ENCODE measurements at regions not wholly inside any gene's neighbourhood (a gene's known extent, or its start where the extent isn't known, plus 50 kb on each side); places are given as distances from the start of the nearest gene placed in this dataset.

DNA sequence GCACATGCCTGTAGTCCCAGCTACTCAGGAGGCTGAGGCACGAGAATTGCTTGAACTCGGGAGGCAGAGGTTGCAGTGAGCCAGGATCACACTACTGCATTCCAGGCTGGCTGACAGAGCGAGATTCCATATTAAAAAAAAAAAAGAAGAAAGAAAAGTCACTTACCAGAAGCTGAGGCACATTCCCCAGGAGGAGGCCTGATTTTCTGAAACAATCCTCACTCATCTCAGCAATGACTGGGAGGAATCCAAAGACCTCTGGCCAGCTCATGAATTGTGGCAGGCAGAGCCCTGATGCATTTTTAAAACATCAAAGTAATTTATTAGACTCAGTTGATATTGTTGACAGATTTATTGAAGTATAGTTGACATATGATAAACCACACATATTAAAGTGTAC is 206.3 kb downstream of the FOXO1 start:
- TF ChIP-seq REST (IDR thresholded peaks at IDR 0.05; ENCODE audit: unreplicated experiment) (no peak), POLR2AphosphoS5 (IDR thresholded peaks at IDR 0.05; ENCODE audit: low read depth) (no peak), CREB1 (CRISPR knock-in tag; IDR thresholded peaks at IDR 0.05; ENCODE audit: low read depth) (no peak), EZH2phosphoT487 (IDR thresholded peaks at IDR 0.05; ENCODE audit: unreplicated experiment) (no peak), EZH2 (IDR thresholded peaks at IDR 0.05; ENCODE audit: low read depth, unreplicated experiment) (no peak), JUNB (IDR thresholded peaks at IDR 0.05; ENCODE audit: unreplicated experiment) (no peak), ETS1 (IDR thresholded peaks at IDR 0.05) (no peak), ZNF331 (CRISPR knock-in tag; IDR thresholded peaks at IDR 0.05; ENCODE audit: low read depth) (no peak), ZNF114 (CRISPR knock-in tag; IDR thresholded peaks at IDR 0.05) (no peak), NANOG (IDR thresholded peaks at IDR 0.05; ENCODE audit: borderline replicate concordance) (no peak), STAT1 (IDR thresholded peaks at IDR 0.05; ENCODE audit: unreplicated experiment) (no peak)
- TF ChIP-seq, protein P1, sequence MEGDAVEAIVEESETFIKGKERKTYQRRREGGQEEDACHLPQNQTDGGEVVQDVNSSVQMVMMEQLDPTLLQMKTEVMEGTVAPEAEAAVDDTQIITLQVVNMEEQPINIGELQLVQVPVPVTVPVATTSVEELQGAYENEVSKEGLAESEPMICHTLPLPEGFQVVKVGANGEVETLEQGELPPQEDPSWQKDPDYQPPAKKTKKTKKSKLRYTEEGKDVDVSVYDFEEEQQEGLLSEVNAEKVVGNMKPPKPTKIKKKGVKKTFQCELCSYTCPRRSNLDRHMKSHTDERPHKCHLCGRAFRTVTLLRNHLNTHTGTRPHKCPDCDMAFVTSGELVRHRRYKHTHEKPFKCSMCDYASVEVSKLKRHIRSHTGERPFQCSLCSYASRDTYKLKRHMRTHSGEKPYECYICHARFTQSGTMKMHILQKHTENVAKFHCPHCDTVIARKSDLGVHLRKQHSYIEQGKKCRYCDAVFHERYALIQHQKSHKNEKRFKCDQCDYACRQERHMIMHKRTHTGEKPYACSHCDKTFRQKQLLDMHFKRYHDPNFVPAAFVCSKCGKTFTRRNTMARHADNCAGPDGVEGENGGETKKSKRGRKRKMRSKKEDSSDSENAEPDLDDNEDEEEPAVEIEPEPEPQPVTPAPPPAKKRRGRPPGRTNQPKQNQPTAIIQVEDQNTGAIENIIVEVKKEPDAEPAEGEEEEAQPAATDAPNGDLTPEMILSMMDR (conservative IDR thresholded peaks at IDR 0.05; ENCODE audit: low read depth in 2 of 2), result no peak

Measured in GM23338 (cell line).